ENCODE measurements at regions not wholly inside any gene's neighbourhood (a gene's known extent, or its start where the extent isn't known, plus 50 kb on each side); places are given as distances from the start of the nearest gene placed in this dataset.

DNA sequence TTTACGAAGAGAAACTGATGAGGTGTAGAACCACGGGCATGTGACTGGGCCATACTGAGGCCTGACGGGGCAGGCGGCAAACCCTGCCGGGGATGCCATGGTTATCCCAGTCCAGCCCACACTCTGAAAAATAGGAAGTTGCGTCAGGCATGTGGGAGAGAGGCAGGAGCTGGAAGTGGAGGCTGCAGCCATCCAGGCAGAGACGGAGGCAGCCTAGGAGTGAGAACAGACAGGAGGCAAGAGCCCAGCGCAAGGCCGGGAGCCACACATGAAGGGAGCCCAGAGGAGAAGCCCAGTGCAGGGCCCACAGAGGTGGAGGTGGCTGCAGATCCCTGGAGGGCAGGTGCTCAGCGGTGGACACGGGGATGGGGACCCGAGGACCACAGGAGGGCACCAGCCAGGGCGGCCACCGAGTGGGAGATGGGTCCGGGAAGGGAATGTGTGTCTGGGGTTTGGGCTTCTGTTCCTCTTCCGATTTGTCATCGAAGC lies 175.2 kb upstream of the PPP2R2D start:
- TF ChIP-seq, protein P1, sequence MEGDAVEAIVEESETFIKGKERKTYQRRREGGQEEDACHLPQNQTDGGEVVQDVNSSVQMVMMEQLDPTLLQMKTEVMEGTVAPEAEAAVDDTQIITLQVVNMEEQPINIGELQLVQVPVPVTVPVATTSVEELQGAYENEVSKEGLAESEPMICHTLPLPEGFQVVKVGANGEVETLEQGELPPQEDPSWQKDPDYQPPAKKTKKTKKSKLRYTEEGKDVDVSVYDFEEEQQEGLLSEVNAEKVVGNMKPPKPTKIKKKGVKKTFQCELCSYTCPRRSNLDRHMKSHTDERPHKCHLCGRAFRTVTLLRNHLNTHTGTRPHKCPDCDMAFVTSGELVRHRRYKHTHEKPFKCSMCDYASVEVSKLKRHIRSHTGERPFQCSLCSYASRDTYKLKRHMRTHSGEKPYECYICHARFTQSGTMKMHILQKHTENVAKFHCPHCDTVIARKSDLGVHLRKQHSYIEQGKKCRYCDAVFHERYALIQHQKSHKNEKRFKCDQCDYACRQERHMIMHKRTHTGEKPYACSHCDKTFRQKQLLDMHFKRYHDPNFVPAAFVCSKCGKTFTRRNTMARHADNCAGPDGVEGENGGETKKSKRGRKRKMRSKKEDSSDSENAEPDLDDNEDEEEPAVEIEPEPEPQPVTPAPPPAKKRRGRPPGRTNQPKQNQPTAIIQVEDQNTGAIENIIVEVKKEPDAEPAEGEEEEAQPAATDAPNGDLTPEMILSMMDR (IDR thresholded peaks at IDR 0.05): no peak
- TF ChIP-seq EP300 (IDR thresholded peaks at IDR 0.05): no peak
